WERI-Rb-1 (cell line): ENCODE measurements at regions not wholly inside any gene's neighbourhood (a gene's known extent, or its start where the extent isn't known, plus 50 kb on each side); places are given as distances from the start of the nearest gene placed in this dataset.

Experiments
- DNase-seq: peaks from one replicate; pipeline ENCODE4 v3.0.0-alpha.2; 2020
- H3K27ac ChIP-seq: fragments of 250-450 bp; sonication (Bioruptor Pico); 2 replicates; pipeline ENCODE4 v1.5.1; 2020; ENCODE audit warnings: mild to moderate bottlenecking, moderate library complexity
- H3K27me3 ChIP-seq: fragments of 250-450 bp; sonication (Bioruptor Pico); 2 replicates; pipeline ENCODE4 v1.5.1; 2021; ENCODE audit warnings: mild to moderate bottlenecking, low read depth, moderate library complexity; ENCODE audit not compliant: insufficient read depth, severe bottlenecking
- H3K36me3 ChIP-seq: fragments of 250-450 bp; sonication (Bioruptor Pico); 2 replicates; pipeline ENCODE4 v1.5.1; 2020; ENCODE audit warnings: mild to moderate bottlenecking, moderate library complexity
- H3K4me3 ChIP-seq: 2 replicates; pipeline ENCODE4 v1.5.1; 2011; ENCODE audit warnings: low read depth, mild to moderate bottlenecking, control low read depth, low read length
- H3K9me3 ChIP-seq: fragments of 250-450 bp; sonication (Bioruptor Pico); 2 replicates; pipeline ENCODE4 v1.5.1; 2021; ENCODE audit warnings: mild to moderate bottlenecking, moderate library complexity; ENCODE audit not compliant: severe bottlenecking
- CTCF ChIP-seq: IDR thresholded peaks from 2 replicates; pipeline ENCODE4 v1.5.1; 2011; ENCODE audit warnings: low read depth, mild to moderate bottlenecking, control low read depth, inconsistent platforms, low read length

GRCh38 chr1:22288593-22289241 lies 145.8 kb upstream of the WNT4 start:
- H3K4me3 ChIP-seq, result no peak overlapping the region
- no peak for DNase-seq
- no peaks in the 10 kb centered on the region for H3K9me3 ChIP-seq
- no peak overlapping the region for H3K27ac ChIP-seq
- H3K36me3 ChIP-seq, result no peaks in the 10 kb centered on the region
- no peaks in the 10 kb centered on the region for H3K27me3 ChIP-seq
- TF ChIP-seq CTCF, result no peak

GRCh38 chr1:22289307-22289995 lies 146.6 kb upstream of the WNT4 start:
- H3K27ac ChIP-seq, result no peak overlapping the region
- no peaks in the 10 kb centered on the region for H3K27me3 ChIP-seq
- H3K36me3 ChIP-seq, result no peaks in the 10 kb centered on the region
- no peak overlapping the region for H3K4me3 ChIP-seq
- TF ChIP-seq CTCF, result no peak
- no peak for DNase-seq
- H3K9me3 ChIP-seq, result no peaks in the 10 kb centered on the region

- Histone ChIP-seq H3K27ac (no peak overlapping the region), H3K27me3 (no peaks in the 10 kb centered on the region), H3K36me3 (no peaks in the 10 kb centered on the region), H3K9me3 (no peaks in the 10 kb centered on the region), H3K4me3 (no peak overlapping the region)
- DNase-seq, result no peak
- no peak for TF ChIP-seq CTCF
These were observed 147.3 kb upstream of the WNT4 start for GRCh38 chr1:22290157-22290556.

GRCh38 chr1:22290611-22291010 lies 147.7 kb upstream of the WNT4 start:
- TF ChIP-seq CTCF, result no peak
- H3K9me3 ChIP-seq, result no peaks in the 10 kb centered on the region
- no peak for DNase-seq

GRCh38 chr1:22291057-22291456 lies 148.2 kb upstream of the WNT4 start:
- no peak for DNase-seq
- no peak for TF ChIP-seq CTCF
- H3K36me3 ChIP-seq, result no peaks in the 10 kb centered on the region
- H3K9me3 ChIP-seq, result no peaks in the 10 kb centered on the region
- H3K4me3 ChIP-seq, result no peak overlapping the region
- H3K27ac ChIP-seq, result no peak overlapping the region
- H3K27me3 ChIP-seq, result no peaks in the 10 kb centered on the region

More at GRCh38 chr1:22290611-22291010, 147.7 kb upstream of the WNT4 start:
- H3K27ac ChIP-seq, result no peak overlapping the region
- no peaks in the 10 kb centered on the region for H3K36me3 ChIP-seq
- no peaks in the 10 kb centered on the region for H3K27me3 ChIP-seq
- H3K4me3 ChIP-seq, result no peak overlapping the region
